Loucy (cell line): ENCODE measurements at regions not wholly inside any gene's neighbourhood (a gene's known extent, or its start where the extent isn't known, plus 50 kb on each side); places are given as distances from the start of the nearest gene placed in this dataset.

ENCODE experiments used
- H2AFZ ChIP-seq: fragments of 200-600 bp; sonication (generic); 2 replicates; pipeline ENCODE4 v1.6.0; 2016; ENCODE audit warnings: antibody characterized with exemption, mild to moderate bottlenecking, low read length, moderate library complexity
- H3F3A ChIP-seq: fragments of 200-600 bp; 2 replicates; pipeline ENCODE4 v1.6.0; 2016; ENCODE audit warnings: antibody characterized with exemption, low read depth, mild to moderate bottlenecking
- H3K27me3 ChIP-seq: fragments of 200-600 bp; sonication (generic); 2 replicates; pipeline ENCODE4 v1.6.1; 2014; ENCODE audit warnings: low read length, mild to moderate bottlenecking; ENCODE audit not compliant: insufficient read depth, poor library complexity, severe bottlenecking
- H3K36me3 ChIP-seq: fragments of 200-600 bp; sonication (generic); 2 replicates; pipeline ENCODE4 v1.6.1; 2016; ENCODE audit warnings: low read length; ENCODE audit not compliant: insufficient read depth
- H3K4me1 ChIP-seq: fragments of 200-600 bp; sonication (generic); 2 replicates; pipeline ENCODE4 v1.5.1; 2014; ENCODE audit warnings: low read length, mild to moderate bottlenecking; ENCODE audit not compliant: insufficient read depth, poor library complexity, severe bottlenecking
- H3K4me2 ChIP-seq: fragments of 200-600 bp; sonication (generic); 2 replicates; pipeline ENCODE4 v1.6.0; 2014; ENCODE audit warnings: antibody characterized with exemption, low read length, low read depth, mild to moderate bottlenecking; ENCODE audit not compliant: poor library complexity, severe bottlenecking
- H3K4me3 ChIP-seq: fragments of 200-600 bp; sonication (generic); 2 replicates; pipeline ENCODE4 v1.5.1; 2014; ENCODE audit warnings: low read length, mild to moderate bottlenecking, mixed read lengths; ENCODE audit not compliant: poor library complexity, severe bottlenecking
- H3K79me2 ChIP-seq: fragments of 200-600 bp; sonication (generic); 2 replicates; pipeline ENCODE4 v1.6.1; 2014; ENCODE audit warnings: low read length; ENCODE audit not compliant: insufficient read depth
- H3K9ac ChIP-seq: fragments of 200-600 bp; sonication (generic); 2 replicates; pipeline ENCODE4 v1.6.0; 2014; ENCODE audit warnings: mild to moderate bottlenecking, low read depth, low read length, moderate library complexity; ENCODE audit not compliant: poor library complexity, severe bottlenecking
- H3K9me2 ChIP-seq: fragments of 200-600 bp; sonication (generic); replicated peaks from 2 replicates; pipeline ENCODE4 v1.6.1; 2016; ENCODE audit warnings: low read depth, low read length, mixed read lengths
- H3K9me3 ChIP-seq: fragments of 200-600 bp; sonication (generic); 2 replicates; pipeline ENCODE4 v1.6.1; 2014; ENCODE audit warnings: mild to moderate bottlenecking, antibody characterized with exemption, low read length, low read depth; ENCODE audit not compliant: insufficient read depth
- H4K20me1 ChIP-seq: fragments of 200-600 bp; sonication (generic); 2 replicates; pipeline ENCODE4 v1.6.0; 2014; ENCODE audit warnings: antibody characterized with exemption, low read length, mild to moderate bottlenecking; ENCODE audit not compliant: insufficient read depth, poor library complexity, severe bottlenecking
- EZH2phosphoT487 ChIP-seq: fragments of 200-600 bp; IDR thresholded peaks from 2 replicates; pipeline ENCODE4 v1.6.1; 2018; ENCODE audit warnings: antibody characterized with exemption, mild to moderate bottlenecking, moderate library complexity, borderline replicate concordance
- TF ChIP-seq, protein P1 (sequence below): fragments of 200-600 bp; sonication (generic); conservative IDR thresholded peaks from 2 replicates; pipeline ENCODE4 v1.5.1; 2014; ENCODE audit warnings: mild to moderate bottlenecking, antibody characterized with exemption, low read length

- H3F3A ChIP-seq, result no peaks in the 10 kb centered on the region
- H3K9ac ChIP-seq, result no peak overlapping the region
- H3K36me3 ChIP-seq, result no peaks in the 10 kb centered on the region
- no peak for TF ChIP-seq EZH2phosphoT487
- TF ChIP-seq, protein P1, sequence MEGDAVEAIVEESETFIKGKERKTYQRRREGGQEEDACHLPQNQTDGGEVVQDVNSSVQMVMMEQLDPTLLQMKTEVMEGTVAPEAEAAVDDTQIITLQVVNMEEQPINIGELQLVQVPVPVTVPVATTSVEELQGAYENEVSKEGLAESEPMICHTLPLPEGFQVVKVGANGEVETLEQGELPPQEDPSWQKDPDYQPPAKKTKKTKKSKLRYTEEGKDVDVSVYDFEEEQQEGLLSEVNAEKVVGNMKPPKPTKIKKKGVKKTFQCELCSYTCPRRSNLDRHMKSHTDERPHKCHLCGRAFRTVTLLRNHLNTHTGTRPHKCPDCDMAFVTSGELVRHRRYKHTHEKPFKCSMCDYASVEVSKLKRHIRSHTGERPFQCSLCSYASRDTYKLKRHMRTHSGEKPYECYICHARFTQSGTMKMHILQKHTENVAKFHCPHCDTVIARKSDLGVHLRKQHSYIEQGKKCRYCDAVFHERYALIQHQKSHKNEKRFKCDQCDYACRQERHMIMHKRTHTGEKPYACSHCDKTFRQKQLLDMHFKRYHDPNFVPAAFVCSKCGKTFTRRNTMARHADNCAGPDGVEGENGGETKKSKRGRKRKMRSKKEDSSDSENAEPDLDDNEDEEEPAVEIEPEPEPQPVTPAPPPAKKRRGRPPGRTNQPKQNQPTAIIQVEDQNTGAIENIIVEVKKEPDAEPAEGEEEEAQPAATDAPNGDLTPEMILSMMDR, result no peak
- no peaks in the 10 kb centered on the region for H3K27me3 ChIP-seq
- no peak overlapping the region for H3K4me2 ChIP-seq
- peaks cover 2% of the 10 kb centered on the region; the same call in 1 of the 2 replicates for H3K9me3 ChIP-seq
- no peak overlapping the region for H2AFZ ChIP-seq
- H3K4me1 ChIP-seq, result no peaks in the 10 kb centered on the region
- no peak overlapping the region for H3K4me3 ChIP-seq
- no peaks in the 10 kb centered on the region for H3K79me2 ChIP-seq
- no peaks in the 10 kb centered on the region for H4K20me1 ChIP-seq
- H3K9me2 ChIP-seq, result no peaks in the 10 kb centered on the region
Measured at GRCh38 chr5:6847870-6848269, 134.6 kb downstream of the TENT4A start.

DNA sequence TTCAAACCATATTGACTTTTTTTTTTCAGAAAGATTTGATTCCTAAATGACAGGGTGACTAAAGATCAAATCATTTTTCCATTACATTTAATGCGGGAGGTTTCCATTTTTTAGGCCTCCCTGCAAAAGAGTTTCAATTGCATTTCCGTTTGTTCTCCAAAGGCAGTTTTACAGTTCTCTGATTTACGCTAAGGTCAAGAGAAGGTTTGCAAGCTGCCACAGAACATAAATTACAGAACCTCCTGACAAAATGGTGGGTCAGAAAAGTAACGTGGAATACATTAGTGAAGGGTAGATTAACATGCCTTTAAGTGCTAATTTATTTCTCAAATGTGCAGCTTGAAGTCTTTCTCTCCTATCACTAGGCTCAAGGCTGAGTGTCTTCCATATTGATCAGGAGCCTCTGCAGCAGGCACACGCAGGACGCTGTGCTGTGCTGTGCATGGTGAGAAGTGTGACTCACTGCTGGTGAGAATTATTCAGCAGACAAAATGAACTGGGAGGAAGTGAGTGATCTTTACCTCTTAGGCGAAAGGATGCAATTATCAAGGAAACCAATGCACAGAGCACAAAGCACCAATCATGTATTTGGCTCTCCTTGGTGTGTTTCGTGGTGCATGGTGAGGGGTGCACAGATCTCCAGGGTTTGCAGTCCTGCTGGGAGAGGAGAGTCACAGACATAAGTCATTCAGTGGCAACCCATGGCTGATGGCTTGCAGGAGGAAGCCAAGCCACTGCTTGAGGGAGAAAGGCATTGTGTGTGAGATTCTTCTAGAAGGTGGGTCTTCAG, 136.3 kb downstream of the TENT4A start:
- no peak for TF ChIP-seq EZH2phosphoT487
- TF ChIP-seq, protein P1, result no peak
- Histone ChIP-seq H3K9me2 (no peaks in the 10 kb centered on the region), H3K4me2 (no peak overlapping the region), H3K4me1 (no peaks in the 10 kb centered on the region), H3K27me3 (no peaks in the 10 kb centered on the region), H3F3A (no peaks in the 10 kb centered on the region), H2AFZ (no peak overlapping the region), H3K4me3 (no peak overlapping the region), H3K9me3 (peaks cover 4% of the 10 kb centered on the region; the same call in 1 of the 2 replicates), H4K20me1 (no peaks in the 10 kb centered on the region), H3K36me3 (no peaks in the 10 kb centered on the region), H3K9ac (no peak overlapping the region), H3K79me2 (no peaks in the 10 kb centered on the region)

DNA sequence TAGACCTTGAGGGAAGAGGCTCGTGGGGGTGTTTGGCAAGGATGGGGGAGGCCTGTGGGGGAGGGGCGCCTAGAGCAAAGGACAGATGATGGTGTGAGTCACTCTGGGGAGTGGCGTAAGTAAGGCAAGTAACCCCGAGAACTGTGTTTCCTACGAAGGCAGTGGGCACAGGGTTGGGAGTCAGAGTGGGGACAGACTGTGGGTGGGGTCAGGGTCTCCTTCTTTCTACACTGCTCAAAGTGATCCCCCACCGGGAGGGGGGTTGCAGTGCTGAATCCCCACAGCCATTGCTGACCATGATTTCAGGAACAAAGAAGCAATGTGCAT, 136.8 kb downstream of the TENT4A start:
- H2AFZ ChIP-seq, result no peak overlapping the region
- no peaks in the 10 kb centered on the region for H3K79me2 ChIP-seq
- no peaks in the 10 kb centered on the region for H3K9me2 ChIP-seq
- no peak for TF ChIP-seq EZH2phosphoT487
- TF ChIP-seq, protein P1, result no peak
- peaks cover 7% of the 10 kb centered on the region; the same call in 1 of the 2 replicates for H3K9me3 ChIP-seq
- no peaks in the 10 kb centered on the region for H4K20me1 ChIP-seq
- H3F3A ChIP-seq, result no peaks in the 10 kb centered on the region
- H3K4me2 ChIP-seq, result no peak overlapping the region
- H3K27me3 ChIP-seq, result no peaks in the 10 kb centered on the region
- no peaks in the 10 kb centered on the region for H3K36me3 ChIP-seq
- no peaks in the 10 kb centered on the region for H3K4me1 ChIP-seq
- H3K9ac ChIP-seq, result no peak overlapping the region
- H3K4me3 ChIP-seq, result no peak overlapping the region
